GM19438 (cell line): ENCODE measurements at regions not wholly inside any gene's neighbourhood (a gene's known extent, or its start where the extent isn't known, plus 50 kb on each side); places are given as distances from the start of the nearest gene placed in this dataset.

Experiments used
- ATAC-seq: cut with Tn5 transposase; IDR thresholded peaks from one replicate; pipeline ENCODE4 v1.9.1; 2021; ENCODE audit warnings: low read depth; ENCODE audit not compliant: unreplicated experiment

DNA sequence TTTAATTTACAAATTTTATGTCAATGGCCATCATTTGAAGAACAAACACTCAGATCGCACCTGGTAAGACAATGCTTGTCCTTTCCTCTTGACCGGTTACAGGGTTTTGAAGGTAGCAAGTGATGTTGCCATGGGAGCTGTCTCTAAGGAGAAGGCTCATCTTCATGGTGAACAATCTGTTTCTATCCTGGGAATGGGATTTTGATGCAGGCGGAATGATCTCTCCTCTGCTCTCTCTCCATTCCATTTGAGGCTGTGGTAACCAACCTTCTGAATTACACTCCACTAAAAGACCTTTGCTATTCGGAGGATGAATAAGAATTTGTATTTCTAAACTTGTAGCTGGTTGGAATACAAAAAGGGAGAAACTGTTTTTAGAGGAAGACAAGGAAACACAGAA is 57.9 kb upstream of the SLC5A9 start:
- ATAC-seq, result no peak

DNA sequence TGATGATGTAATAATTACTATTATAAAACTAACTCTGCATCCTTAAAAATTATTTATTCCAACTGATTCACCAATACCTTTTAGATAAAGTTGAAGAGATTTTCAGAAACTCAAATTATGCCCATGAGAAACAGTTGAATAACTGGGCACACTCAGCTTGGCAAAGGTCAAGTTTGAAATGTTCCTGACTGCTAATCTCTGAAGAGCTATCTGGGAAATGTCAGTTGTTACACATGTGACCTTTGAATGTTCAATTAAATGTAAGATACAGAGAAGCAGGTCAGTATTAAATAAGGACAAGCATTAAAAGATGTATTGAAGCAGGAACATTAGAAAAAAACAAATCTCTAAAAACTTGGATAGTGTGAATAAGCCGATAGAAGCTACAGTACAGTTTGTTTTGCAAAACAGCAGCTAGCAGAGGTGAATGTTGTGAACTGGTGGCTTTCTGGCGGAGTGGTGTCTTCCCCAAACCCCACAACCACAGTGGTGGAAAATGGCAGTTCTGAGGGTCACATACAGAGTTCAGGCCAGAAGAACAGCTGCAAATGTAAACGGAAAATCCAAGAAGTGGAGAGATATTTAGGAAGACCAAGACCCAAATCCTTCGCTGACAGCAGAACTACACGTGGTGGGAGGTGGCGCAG is 61.9 kb upstream of the SLC5A9 start:
- ATAC-seq, result no peak

DNA sequence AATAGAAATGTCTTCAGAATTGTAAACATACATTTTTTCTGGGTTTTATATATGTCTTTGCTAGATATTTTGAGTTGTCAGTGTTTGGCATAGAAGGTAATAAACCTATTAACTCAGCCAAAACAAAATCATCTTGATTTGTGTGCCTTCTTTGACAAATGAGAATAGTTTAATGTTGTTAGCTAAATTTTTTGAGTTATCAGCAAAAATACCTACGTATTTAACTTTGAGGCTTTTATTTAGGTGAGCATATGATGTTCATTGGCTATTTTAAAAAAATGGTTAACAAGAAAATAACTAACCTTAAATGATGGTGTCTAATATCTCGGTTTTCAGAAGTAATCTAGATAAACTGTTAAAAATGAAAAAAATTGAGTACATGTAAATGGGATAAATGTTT is 83.2 kb upstream of the SLC5A9 start:
- no peak for ATAC-seq

DNA sequence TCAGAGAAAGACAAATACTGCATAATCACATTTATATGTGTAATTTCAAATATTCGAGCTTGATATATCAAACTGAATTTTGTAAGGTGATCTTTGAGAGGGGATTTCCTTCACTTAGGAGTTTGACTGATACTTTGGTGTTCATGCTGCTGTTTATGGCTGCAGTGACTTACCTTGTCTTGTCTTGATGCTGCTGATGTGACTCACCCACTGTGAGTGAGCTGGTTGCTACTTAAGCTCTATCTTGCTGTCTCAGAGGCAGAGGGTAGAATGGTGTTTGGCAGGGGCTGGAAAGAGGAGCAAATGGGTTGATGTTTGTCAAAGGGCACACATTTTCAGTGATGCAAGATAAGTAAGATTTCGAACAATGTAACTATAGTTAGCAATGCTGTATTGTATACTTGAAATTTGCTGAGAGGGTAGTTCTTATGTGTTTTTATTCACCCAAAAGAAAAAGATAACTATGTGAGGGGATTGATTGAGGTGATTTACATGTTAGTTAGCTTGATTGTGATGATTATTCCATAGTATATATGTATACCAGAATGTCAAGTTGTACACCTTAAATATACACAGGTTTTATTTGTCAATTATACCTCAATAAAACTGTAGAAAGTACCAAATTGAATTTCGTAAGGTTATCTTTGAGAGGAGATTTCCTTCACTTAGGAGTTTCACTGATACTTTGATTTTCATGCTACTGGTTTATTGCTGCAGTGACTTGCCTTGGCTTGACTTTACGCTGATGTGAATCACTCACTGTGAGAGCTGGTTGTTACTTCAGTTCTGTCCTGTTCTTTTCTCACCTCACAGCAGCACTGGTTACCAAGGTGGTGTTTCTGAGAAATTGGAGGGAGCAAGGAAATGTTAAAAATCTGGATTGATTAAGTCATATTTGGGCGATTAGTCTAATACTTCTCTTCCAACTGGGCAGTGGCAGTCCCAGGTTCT is 94.5 kb upstream of the SLC5A9 start:
- ATAC-seq, result no peak

DNA sequence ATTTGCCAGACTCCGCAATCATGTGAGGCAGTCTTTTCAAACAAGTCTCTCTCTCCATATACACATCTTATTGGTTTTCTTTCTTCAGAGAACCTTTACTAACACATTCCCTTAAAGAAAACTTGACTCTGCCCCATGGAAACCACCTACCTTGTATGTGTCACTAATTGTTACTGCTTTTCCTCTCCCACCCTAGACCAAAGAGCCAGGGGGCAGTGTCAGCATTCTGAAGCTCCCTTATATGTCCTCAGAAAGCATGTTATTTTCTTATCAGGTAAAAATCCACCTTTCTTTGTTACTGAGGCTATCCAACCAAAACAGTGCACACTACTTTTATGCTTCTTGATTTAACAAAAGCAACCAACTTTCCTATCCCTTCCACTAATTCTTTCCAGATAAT is 98.9 kb upstream of the SLC5A9 start:
- ATAC-seq, result no peak

DNA sequence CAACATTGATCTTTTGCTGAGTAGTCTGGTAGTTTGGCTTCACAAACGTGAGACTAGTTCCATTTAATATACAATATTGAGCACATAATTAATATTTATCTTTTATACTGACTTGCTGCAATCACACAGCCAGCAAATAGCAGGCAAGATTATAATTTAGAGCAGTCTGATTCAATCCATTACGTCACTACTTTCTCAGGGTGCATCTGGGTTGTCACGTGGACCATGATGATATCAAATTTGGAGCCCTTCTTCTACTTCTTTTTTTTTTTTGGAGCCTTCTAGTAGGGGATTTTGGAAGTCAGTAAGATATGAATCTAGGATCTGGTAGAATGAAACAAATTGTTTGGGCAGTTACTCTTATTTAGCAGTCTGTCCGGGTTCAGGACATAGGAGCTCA is 100.6 kb upstream of the SLC5A9 start:
- ATAC-seq, result no peak

DNA sequence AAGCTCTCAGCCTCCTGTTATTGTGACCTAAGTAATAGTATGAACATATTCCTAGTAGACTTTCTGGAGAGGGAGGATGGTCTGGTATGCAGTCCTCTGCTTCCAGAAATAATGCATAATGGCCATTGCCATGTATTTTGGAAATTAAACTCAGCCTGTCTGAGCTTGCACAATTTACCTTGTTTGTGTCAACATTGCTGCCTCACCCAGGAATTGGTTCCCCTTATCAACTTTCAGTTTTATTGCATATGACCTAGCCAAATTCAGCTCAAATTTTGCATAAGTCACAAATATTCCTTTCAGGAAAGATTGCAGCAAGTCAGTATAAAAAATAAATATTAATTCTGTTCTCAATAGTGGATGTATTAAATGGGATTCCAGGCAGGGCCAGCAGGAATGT is 101.9 kb upstream of the SLC5A9 start:
- no peak for ATAC-seq

DNA sequence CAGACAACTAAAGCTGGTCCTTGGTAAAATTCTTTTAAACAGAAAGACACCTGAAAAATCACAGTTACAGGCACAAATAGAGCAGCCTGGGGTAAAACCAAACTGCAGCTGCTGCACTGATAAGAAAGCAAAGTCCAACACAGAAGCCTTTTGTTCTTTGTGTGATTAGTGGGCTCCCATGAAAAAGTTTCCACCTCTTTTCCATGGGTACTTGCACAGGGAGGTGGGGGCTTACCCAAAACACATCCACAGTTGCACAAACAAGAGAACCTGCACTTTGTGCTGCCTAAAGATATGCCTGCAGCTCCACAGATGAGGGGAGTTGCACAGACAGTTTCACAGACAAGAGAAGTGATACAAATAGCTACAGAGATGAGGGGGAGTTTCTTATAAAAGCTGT is 106.7 kb upstream of the SLC5A9 start:
- no peak for ATAC-seq

DNA sequence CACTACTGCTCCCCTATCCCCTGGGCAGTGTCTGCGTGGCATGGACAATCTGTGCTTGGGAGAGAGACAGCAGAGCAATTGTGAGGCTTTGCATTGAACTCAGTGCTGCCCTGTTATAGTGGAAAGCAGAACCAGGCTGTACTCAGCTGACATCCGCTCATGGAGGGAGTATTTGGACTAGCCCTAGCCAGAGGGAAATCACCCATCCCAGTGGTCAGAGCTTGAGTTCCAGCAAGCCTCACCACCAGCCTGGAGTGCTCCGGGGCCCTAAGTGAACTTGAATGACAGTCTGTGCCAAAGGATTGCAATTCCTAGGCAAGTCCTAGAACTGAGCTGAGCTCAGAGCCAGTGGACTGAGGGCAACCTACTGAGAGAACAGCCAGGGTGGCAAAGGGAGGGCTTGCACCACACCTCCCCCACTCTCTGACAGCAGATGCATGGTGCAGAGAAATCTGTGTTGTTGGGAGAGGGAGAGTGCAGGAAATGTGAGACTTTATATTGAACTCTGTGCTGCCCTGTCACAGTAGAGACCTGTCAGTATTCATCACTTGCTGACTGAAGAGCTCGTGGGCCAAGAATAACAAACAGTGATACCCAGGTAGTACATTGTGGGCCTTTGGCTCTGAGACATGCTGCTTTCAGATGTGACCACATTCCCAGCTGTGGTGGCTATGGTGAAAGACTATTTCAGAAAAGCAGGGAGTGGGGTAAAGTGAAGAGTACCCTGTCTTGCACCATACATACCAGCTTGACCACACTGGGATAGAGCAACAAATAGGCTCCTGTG is 107.7 kb upstream of the SLC5A9 start:
- ATAC-seq, result no peak

DNA sequence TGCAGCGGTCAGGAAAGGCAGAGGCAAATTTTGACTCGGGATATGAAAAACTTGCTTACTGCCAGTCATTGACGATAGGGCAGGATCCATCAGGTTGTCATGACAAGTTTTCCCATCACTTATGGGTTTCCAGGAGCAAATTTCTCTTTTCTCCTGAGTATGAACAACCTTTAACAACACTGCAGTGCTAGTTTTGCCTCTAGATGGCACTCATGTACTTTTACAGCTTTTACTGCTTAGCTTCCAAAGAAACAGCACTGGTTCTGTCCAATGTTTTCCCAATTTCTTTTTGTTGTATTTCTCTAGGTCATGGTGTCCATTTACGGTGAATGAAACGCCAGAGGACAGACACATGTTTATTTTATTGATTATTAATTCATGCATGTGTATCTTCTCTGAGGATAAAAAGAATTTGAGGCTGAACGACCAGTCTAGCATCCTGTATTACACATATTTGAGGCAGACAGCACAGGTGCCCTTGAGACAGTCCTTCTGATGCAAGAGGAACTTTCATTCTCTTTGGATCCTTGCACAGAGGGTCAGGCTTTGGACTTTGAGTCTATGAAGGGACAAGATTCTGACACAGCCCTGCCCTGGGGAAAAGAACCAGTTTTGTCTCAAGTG is 112.3 kb upstream of the TRABD2B start:
- no peak for ATAC-seq

DNA sequence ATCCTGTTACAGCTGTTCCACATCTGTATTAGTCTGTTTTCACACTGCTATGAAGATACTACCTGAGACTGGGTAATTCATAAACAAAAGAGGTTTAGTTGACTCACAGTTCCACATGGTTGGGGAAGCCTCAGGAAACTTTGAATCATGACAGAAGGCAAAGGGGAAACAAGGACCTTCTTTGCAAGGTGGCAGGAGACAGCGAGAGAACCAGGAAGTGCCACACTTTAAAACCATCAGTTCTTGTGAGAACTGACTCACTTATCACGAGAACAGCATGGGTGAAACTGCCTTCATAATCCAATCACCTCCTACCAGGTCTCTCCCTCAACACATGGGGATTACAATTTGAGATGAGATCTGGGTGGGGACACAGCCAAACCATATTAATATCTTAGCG is 110.3 kb upstream of the TRABD2B start:
- no peak for ATAC-seq

DNA sequence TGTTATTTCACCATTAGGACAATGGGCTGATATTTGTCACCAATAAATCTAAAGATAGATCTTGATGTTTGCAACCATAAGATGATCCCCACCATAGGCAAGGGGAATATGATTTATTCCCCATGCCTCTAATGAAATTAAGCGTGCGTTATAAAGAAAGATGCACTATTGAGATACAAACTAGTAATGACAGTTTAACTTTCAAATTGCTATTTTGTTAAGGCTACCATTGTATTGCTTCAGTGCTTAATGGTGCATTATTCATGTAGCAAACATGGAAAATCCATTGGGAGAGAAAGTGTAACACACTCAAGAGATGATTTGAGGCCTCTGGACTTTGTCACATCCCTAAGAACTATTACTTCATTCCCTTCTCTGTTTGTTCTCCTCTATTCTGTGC is 108.9 kb upstream of the TRABD2B start:
- ATAC-seq, result no peak

DNA sequence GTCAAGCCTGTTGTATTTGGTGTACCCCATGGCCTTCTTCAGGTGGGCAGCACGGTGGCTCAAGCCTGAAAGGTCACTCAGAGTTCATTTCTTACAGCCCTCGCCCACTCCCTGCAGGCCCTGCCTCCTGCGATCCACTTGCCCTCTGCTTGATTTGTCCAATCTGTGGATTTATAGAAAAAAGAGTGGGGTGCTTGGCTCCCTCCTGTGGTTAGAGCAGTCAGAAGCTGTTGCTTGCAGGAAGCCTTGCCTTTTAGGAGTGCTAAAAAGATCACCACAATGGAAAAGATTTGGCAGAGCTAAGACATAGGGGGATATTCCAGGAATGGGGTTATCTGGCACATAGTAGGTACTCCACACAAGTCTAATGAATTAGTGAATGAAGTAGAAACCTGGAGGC is 108.0 kb upstream of the TRABD2B start:
- ATAC-seq, result no peak

DNA sequence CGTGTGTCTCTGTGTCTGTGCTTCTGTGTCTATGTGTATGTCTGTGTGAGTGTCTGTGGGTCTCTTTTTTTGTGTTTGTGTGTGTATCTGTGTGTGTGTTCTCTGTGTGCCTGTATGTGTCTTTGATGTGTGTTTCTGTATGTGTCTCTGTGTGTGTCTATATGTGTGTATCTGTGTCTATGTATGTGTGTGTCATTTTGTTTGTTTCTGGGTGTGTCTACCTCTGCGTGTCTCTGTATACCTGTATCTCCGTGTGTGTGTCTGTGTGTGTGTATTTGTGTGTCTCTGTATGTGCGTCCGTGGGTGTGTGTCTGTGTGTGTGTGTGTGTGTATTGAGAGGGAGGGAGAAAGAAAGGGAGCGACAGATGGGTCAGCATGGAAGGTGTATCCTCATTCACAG is 106.3 kb upstream of the TRABD2B start:
- no peak for ATAC-seq

DNA sequence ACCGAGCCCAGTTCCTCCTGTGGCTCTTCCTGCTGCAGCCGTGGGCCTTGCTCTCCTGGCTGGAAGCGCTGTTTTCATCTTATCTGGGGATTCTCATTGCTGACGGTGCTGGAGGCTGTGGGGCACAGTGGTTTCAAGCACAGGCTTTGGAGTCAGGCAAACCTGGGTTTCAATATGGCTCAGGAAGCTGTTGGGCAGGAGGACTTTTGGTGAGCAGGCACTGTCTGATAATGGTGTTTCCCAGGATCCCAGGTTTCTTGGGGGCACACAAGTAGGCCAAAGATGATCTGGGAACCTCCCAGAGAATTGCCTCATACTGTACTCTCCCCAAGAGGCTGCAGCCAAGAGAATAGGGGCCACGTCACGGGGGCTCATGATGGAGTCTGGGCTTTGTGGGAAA is 105.6 kb upstream of the TRABD2B start:
- no peak for ATAC-seq

DNA sequence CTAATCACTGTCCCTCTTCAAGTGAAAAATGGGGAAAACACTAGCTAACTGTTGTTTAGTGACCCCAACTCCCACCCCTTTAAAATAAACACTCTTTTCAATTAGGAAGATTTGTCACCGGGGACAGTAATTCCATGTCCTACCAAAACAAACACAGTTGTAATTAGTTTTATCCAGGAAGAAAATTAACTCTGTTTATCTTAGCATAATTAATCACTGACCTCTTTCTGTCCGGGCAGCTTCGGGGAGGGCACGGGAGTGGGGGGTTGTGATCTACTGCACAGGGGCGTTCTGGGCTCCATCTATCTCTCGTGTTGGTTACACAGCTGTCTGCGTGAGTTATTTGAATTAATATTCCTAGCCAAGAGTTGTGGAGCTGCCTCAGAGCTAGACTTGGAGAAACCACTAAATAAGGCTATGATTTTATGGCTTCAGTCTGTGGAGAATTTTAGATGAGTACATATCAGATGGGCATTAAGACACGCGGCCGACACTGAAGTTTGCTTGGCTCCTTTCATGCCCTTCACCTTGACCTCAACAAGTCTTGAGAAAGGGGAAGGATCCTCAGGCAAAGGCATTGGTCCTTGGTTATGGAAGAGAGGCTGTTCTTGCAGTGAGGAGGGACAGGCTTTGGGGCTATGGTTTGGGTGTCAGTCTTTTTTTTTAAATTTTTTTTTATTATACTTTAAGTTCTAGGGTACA is 102.0 kb upstream of the TRABD2B start:
- no peak for ATAC-seq

DNA sequence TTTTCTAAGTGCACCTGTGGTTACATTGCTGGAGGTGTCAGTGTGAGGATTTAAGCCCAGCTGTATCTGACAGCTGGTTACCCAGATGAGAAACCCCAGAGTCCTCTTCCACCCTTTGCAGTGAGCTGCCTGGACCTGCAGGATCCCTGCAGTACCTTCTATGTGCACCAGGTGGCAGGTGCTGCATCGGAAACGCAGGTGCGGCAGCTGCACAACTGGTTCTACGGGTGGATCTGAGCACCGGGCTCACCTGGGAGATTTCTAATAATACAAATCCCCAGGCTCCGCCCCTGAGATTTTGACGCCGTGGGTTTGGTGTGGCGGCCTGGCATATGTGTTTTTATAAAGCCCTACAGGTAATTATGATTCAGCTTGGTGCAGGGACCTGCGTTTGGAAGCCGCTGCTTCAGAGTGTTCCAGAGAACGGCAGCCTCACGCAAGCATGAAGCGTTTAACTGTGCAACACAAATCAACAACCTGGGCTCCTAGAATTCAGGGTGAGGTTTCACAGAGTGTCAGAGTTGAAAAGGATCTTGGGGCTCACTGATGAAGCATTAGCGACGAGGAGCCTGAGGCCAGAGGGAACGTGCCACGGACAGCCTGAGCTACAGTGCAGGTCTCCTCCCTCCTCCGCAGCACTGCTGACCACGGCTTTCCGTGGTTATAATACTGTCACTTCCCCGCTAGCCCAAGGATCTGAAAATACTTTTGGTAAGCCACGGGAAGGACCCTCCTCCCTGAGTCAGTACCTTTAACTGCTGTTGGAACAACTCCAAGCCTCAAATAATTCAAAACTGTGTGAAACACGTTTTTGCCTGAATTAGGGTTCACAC is 96.7 kb upstream of the TRABD2B start:
- peak; percentile 95 for ATAC-seq

DNA sequence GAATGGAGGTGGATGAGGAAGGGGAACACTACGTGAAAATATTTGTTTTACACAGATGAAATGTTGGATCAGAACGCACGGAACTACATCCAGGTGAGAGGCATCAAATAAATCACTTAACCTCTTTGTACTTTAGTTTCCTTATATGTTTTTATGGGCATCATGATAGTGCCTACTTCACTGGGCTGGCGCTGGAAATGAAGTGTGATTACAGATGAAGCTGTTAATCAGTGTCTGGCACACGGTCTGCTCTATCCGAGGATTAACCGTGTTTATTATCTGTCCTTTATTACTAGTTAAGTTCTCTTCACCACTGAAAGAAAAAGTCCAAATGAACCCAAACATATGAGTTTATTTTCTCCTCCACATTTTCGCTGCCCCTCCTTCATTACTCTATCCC is 96.0 kb upstream of the TRABD2B start:
- ATAC-seq, result no peak

DNA sequence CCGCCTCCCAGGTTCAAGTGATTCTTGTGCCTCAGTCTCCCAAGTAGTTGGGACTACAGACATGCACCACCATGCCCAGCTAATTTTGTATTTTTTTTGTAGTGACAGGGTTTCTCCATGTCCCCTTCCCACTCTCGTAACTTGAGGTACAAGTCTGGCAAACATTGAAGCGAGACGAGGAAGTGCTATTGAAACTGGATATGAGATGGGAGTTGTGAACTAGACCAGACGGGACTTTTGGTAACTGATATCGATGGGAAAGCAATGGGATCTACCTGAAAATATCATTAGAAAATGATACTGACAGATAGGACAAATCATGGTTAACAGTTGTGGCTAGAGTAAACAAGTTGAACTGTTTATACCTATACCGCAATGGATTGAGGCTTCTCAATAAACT is 95.2 kb upstream of the TRABD2B start:
- no peak for ATAC-seq
